ENCODE measurements at regions not wholly inside any gene's neighbourhood (a gene's known extent, or its start where the extent isn't known, plus 50 kb on each side); places are given as distances from the start of the nearest gene placed in this dataset.

DNA sequence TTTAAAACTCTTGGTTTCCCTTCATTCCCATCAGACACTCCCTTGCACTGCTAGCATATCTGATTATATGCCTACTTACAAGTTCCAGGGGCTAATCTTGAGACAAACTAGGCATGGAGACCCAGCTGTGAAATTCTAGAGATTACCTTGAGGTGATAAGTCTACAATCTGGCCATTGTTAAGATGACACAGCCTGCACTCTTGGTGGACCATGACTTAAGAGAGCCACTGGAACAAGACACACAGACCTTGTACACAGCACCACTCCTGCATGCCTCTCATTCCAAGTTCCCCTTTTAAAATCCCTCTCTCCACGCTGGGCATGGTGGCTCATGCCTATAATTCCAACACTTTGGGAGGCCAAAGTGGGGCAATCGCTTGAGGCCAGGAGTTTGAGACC, 387.2 kb upstream of the DCC start:
- TF ChIP-seq, protein P1, sequence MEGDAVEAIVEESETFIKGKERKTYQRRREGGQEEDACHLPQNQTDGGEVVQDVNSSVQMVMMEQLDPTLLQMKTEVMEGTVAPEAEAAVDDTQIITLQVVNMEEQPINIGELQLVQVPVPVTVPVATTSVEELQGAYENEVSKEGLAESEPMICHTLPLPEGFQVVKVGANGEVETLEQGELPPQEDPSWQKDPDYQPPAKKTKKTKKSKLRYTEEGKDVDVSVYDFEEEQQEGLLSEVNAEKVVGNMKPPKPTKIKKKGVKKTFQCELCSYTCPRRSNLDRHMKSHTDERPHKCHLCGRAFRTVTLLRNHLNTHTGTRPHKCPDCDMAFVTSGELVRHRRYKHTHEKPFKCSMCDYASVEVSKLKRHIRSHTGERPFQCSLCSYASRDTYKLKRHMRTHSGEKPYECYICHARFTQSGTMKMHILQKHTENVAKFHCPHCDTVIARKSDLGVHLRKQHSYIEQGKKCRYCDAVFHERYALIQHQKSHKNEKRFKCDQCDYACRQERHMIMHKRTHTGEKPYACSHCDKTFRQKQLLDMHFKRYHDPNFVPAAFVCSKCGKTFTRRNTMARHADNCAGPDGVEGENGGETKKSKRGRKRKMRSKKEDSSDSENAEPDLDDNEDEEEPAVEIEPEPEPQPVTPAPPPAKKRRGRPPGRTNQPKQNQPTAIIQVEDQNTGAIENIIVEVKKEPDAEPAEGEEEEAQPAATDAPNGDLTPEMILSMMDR (IDR thresholded peaks at IDR 0.05), result no peak
- no peak for TF ChIP-seq RAD21 (IDR thresholded peaks at IDR 0.05; ENCODE audit: low read length)

Data from SK-N-SH (cell line).